HepG2 (cell line): ENCODE measurements at regions not wholly inside any gene's neighbourhood (a gene's known extent, or its start where the extent isn't known, plus 50 kb on each side); places are given as distances from the start of the nearest gene placed in this dataset.

Source experiments
- ATAC-seq: fragments of 200-7000 bp; cut with Tn5 transposase; 3 replicates; pipeline ENCODE4 v1.9.1; 2020; ENCODE audit warnings: mild to moderate bottlenecking, moderate library complexity
- BruUV-seq: library from RNA; stranded (reverse); fragments of 400-500 nt; replicated peaks from 2 replicates; lab custom pipeline; 2021; lab: Mats Ljungman, UMichigan
- CTCF ChIA-PET: fragments of 300-600 bp; formaldehyde crosslinking; extraction: SDS; loops from one replicate; lab custom pipeline; 2021; ENCODE audit warnings: low total read pairs, inconsistent platforms, low intra/inter-chr PET ratio; lab: Yijun Ruan, JAX
- POLR2A ChIA-PET: fragments of 350-600 bp; sonication (Branson Sonifier 250); formaldehyde crosslinking; loops from one replicate; lab custom pipeline; 2020; ENCODE audit warnings: antibody characterized with exemption, inconsistent platforms; lab: Yijun Ruan, JAX
- DNase-seq: peaks from one replicate; pipeline ENCODE4 v3.0.0-alpha.2; 2015; ENCODE audit warnings: low spot score
- FAIRE-seq: peaks from 3 replicates; lab custom pipeline; 2011; peaks lifted over from hg19 to GRCh38; lab: Jason Lieb, UNC
- H2AFZ ChIP-seq: one replicate; pipeline ENCODE4 v1.6.1; 2011; ENCODE audit warnings: low read length, inconsistent platforms
- H3K27ac ChIP-seq: fragments of 300-600 bp; 3 replicates; pipeline ENCODE4 v1.8.0; 2011; ENCODE audit warnings: mixed run types, mild to moderate bottlenecking, mixed read lengths, low read length, inconsistent platforms; ENCODE audit not compliant: insufficient read depth; ENCODE audit errors: extremely low read length
- H3K27me3 ChIP-seq, 2 experiments: fragments of 200-600 bp in 1 of 2; 2 replicates in 1 of 2; 3 replicates in 1 of 2; pipeline versions ENCODE4 v1.6.0 to v1.8.0; 2011; ENCODE audit warnings: low read length in 2 of 2, mild to moderate bottlenecking in 2 of 2, moderate library complexity in 2 of 2, inconsistent platforms in 1 of 2; ENCODE audit not compliant: insufficient read depth in 2 of 2, control insufficient read depth in 1 of 2
- H3K36me3 ChIP-seq, 2 experiments: fragments of 200-600 bp in 1 of 2; replicated peaks in 1 of 2; 2 replicates in 1 of 2; 3 replicates in 1 of 2; pipeline versions ENCODE4 v1.5.1 to v1.8.0; 2011; ENCODE audit warnings: low read length in 2 of 2, inconsistent platforms in 1 of 2; ENCODE audit not compliant: insufficient read depth in 2 of 2, control insufficient read depth in 1 of 2
- H3K4me1 ChIP-seq: 2 replicates; pipeline ENCODE4 v1.5.1; 2012; ENCODE audit warnings: low read length, inconsistent platforms; ENCODE audit not compliant: insufficient read depth
- H3K4me2 ChIP-seq: 2 replicates; pipeline ENCODE4 v1.6.0; 2011; ENCODE audit warnings: low read depth, low read length, inconsistent platforms
- H3K4me3 ChIP-seq, 3 experiments: fragments of 200-600 bp in 1 of 3; sonication (generic), shearing (Covaris generic) in 1 of 3; replicated peaks in 1 of 3; 2 replicates each; pipeline ENCODE4 v1.5.1; 2011 to 2016; ENCODE audit warnings: low read length in 3 of 3, inconsistent platforms in 2 of 3, low read depth in 2 of 3, mild to moderate bottlenecking in 2 of 3, control low read depth in 1 of 3, mixed read lengths in 1 of 3; ENCODE audit not compliant: insufficient read depth in 1 of 3
- H3K79me2 ChIP-seq: one replicate; pipeline ENCODE4 v1.6.1; 2011; ENCODE audit warnings: low read length, inconsistent platforms; ENCODE audit not compliant: insufficient read depth
- H3K9ac ChIP-seq: 2 replicates; pipeline ENCODE4 v1.6.0; 2011; ENCODE audit warnings: mild to moderate bottlenecking, low read depth, low read length, inconsistent platforms; ENCODE audit not compliant: insufficient read depth
- H3K9me3 ChIP-seq: 2 replicates; pipeline ENCODE4 v1.5.1; 2012; ENCODE audit warnings: mild to moderate bottlenecking, low read length
- H4K20me1 ChIP-seq: 2 replicates; pipeline ENCODE4 v1.6.0; 2011; ENCODE audit warnings: inconsistent platforms, mild to moderate bottlenecking, low read length, moderate library complexity; ENCODE audit not compliant: insufficient read depth
- FOXA1 ChIP-seq, 2 experiments: fragments of 450-650 bp in 1 of 2; sonication (generic) in 1 of 2; formaldehyde crosslinking in 1 of 2; IDR thresholded peaks; 2 replicates each; pipeline versions ENCODE4 v1.4.0 to v1.6.1; 2016 to 2020; ENCODE audit warnings: missing genetic modification reagents in 1 of 2
- HDAC1 ChIP-seq: sonication (generic); formaldehyde crosslinking; IDR thresholded peaks from 2 replicates; pipeline ENCODE4 v1.5.1; 2020; ENCODE audit warnings: mild to moderate bottlenecking, missing genetic modification reagents
- HES4 ChIP-seq: sonication (generic); formaldehyde crosslinking; IDR thresholded peaks from 2 replicates; pipeline ENCODE4 v1.9.0; 2021; ENCODE audit warnings: mild to moderate bottlenecking, missing genetic modification reagents, borderline replicate concordance
- POGK ChIP-seq: sonication (generic); formaldehyde crosslinking; conservative IDR thresholded peaks from 2 replicates; pipeline ENCODE4 v1.8.0; 2022; ENCODE audit warnings: mild to moderate bottlenecking, moderate library complexity, missing genetic modification reagents
- RAD51 ChIP-seq: fragments of 450-650 bp; IDR thresholded peaks from 2 replicates; pipeline ENCODE4 v1.6.1; 2016; ENCODE audit warnings: borderline replicate concordance
- RARG ChIP-seq: sonication (generic); formaldehyde crosslinking; IDR thresholded peaks from 2 replicates; pipeline ENCODE4 v1.4.0; 2020; ENCODE audit warnings: low read depth, mild to moderate bottlenecking, missing genetic modification reagents
- RNF219 ChIP-seq: sonication (generic); formaldehyde crosslinking; IDR thresholded peaks from 2 replicates; pipeline ENCODE4 v1.5.0; 2020; ENCODE audit warnings: mild to moderate bottlenecking, missing genetic modification reagents
- ZFP36L2 ChIP-seq: sonication (generic); formaldehyde crosslinking; IDR thresholded peaks from 2 replicates; pipeline ENCODE4 v1.4.0; 2020; ENCODE audit warnings: missing genetic modification reagents
- ZMYM2 ChIP-seq: sonication (generic); formaldehyde crosslinking; IDR thresholded peaks from 2 replicates; pipeline ENCODE4 v1.8.0; 2022; ENCODE audit warnings: mild to moderate bottlenecking, missing genetic modification reagents
- ZNF12 ChIP-seq: sonication (generic); formaldehyde crosslinking; IDR thresholded peaks from 2 replicates; pipeline ENCODE4 v1.5.0; 2020; ENCODE audit warnings: missing genetic modification reagents
- ZNF138 ChIP-seq: sonication (generic); formaldehyde crosslinking; IDR thresholded peaks from 2 replicates; pipeline ENCODE4 v1.5.0; 2020; ENCODE audit warnings: mild to moderate bottlenecking, low read depth, missing genetic modification reagents
- WGBS: methylation state at CpG from one replicate; pipeline ENCODE4 v1.1.6; 2017; ENCODE audit warnings: low lambda C conversion rate; 5-methylcytosine and 5-hydroxymethylcytosine counted together
- in situ Hi-C: cut with HindIII; loops from 2 replicates; pipeline ENCODE4 v1.10.0; 2017; ENCODE audit warnings: low pct_unique_long_range_greater_than_20kb; ENCODE audit not compliant: extremely low pct_ligation_motif_present
- intact Hi-C: fragments of 100-400 bp; cut with micrococcal nuclease; formaldehyde crosslinking; loops from one replicate; pipeline ENCODE4 v1.10.0; 2022; ENCODE audit not compliant: unreplicated experiment

GRCh38 chr10:9863559-9864121 lies 1154.0 kb upstream of the CELF2 start:
- Histone ChIP-seq H3K36me3 (no peaks in the 10 kb centered on the region), H3K79me2 (no peaks in the 10 kb centered on the region), H3K9me3 (peaks cover 89% of the 10 kb centered on the region), H3K4me2 (no peak overlapping the region), H2AFZ (no peak overlapping the region), H3K27ac (no peak overlapping the region), H3K9ac (no peak overlapping the region), H3K4me3 (no peak overlapping the region), H4K20me1 (no peaks in the 10 kb centered on the region), H3K27me3 (no peaks in the 10 kb centered on the region), H3K4me1 (no peaks in the 10 kb centered on the region)
- no peak for FAIRE-seq
- ChIA-PET POLR2A (no interaction called here), CTCF (no interaction called here)
- intact Hi-C loops (no loop called here), in situ Hi-C loops (no loop called here)
- ATAC-seq, result no peak
- DNase-seq, result no peak
- TF ChIP-seq ZNF12 (CRISPR knock-in tag) (no peak), HDAC1 (CRISPR knock-in tag) (no peak), RARG (CRISPR knock-in tag) (no peak), ZFP36L2 (CRISPR knock-in tag) (no peak), ZMYM2 (CRISPR knock-in tag) (no peak), FOXA1 (IDR thresholded peaks at IDR 0.05) (no peak), FOXA1 (CRISPR knock-in tag; IDR thresholded peaks at IDR 0.05) (no peak), POGK (CRISPR knock-in tag) (no peak), RAD51 (no peak), RNF219 (CRISPR knock-in tag) (no peak), ZNF138 (CRISPR knock-in tag) (no peak), HES4 (CRISPR knock-in tag) (no peak)
- no TSS peak for BruUV-seq
- 35% methylated on average over 9 of the region's 9 CpGs for WGBS
